ENCODE measurements at regions not wholly inside any gene's neighbourhood (a gene's known extent, or its start where the extent isn't known, plus 50 kb on each side); places are given as distances from the start of the nearest gene placed in this dataset.

DNA sequence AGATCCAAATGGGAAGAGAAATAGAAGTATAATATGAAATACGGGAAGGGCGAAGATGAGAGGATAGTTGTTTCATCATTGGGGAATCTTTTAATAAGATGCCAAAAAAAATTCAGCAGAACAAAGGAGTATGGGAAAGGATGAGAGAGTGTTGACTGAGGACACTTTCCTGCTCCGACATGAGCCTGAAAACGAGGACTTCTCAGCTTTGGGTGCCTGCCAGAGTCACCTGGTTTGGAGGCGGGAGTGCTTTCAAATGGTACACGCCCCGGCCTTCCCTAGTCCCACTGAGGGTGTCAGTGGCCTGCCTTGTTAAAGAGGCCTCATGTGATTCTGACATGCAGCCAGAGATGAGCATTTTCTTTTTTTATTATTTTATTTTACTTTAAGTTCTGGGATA, 250.9 kb downstream of the ANKRD60 start:
- Histone ChIP-seq H3K14ac (ENCODE audit: insufficient read length) (no peak overlapping the region), H2BK12ac (ENCODE audit: low read depth, low read length) (no peak overlapping the region), H3K23ac (ENCODE audit: insufficient read length) (no peak overlapping the region), H4K20me1 (replicated peaks in 1 of 2; ENCODE audit: control insufficient read depth in 1 of 2, insufficient read depth in 2 of 2, low read length in 2 of 2) (no peaks in the 10 kb centered on the region), H4K5ac (ENCODE audit: insufficient read length, low read depth, low read length) (no peak overlapping the region), H3K4ac (replicated peaks; ENCODE audit: insufficient read length, low read depth, low read length) (no peak overlapping the region), H3K23me2 (ENCODE audit: low read depth, low read length) (peaks cover 5% of the 10 kb centered on the region; the same call in 1 of the 2 replicates), H3K18ac (ENCODE audit: extremely low read depth, low read length) (no peak overlapping the region), H2AFZ (ENCODE audit: low read length) (no peak overlapping the region), H3K27ac (ENCODE audit: low read depth, low read length) (no peak overlapping the region), H3K36me3 (ENCODE audit: control insufficient read depth in 2 of 4, insufficient read depth in 4 of 4, low read length in 3 of 4) (no peaks in the 10 kb centered on the region), H3K79me2 (ENCODE audit: control insufficient read depth in 1 of 2, insufficient read depth in 2 of 2, low read length in 2 of 2) (no peaks in the 10 kb centered on the region), H2BK5ac (ENCODE audit: low read depth, low read length) (no peak overlapping the region), H3K4me3 (ENCODE audit: extremely low read depth in 1 of 4, insufficient read depth in 2 of 4, low read depth in 3 of 4, low read length in 4 of 4) (no peak overlapping the region), H2BK15ac (ENCODE audit: low read length) (no peak overlapping the region), H3K9ac (replicated peaks in 1 of 4; ENCODE audit: extremely low read depth in 1 of 4, low read depth in 3 of 4, low read length in 3 of 4) (no peak overlapping the region), H3K4me2 (ENCODE audit: insufficient read depth in 1 of 2, low read depth in 2 of 2, low read length in 2 of 2) (no peak overlapping the region), H4K8ac (ENCODE audit: extremely low read depth, insufficient read depth, low read length) (no peak overlapping the region), H3K56ac (replicated peaks; ENCODE audit: insufficient read length, low read depth, low read length) (no peak overlapping the region), H2BK120ac (replicated peaks; ENCODE audit: low read depth, low read length) (no peak overlapping the region), H3K27me3 (replicated peaks in 1 of 4; ENCODE audit: control insufficient read depth in 3 of 4, extremely low read depth in 1 of 4, insufficient read depth in 3 of 4, low read length in 3 of 4) (0 out of 7 replicates have a peak, but pooled peaks cover 0 to 3% (median 0%) of the 10 kb centered on the region in 4 experiments), H4K91ac (replicated peaks; ENCODE audit: insufficient read length, low read length) (no peak overlapping the region), H3K79me1 (ENCODE audit: low read depth, low read length) (no peaks in the 10 kb centered on the region), H2AK5ac (ENCODE audit: low read depth, low read length) (no peak overlapping the region), H3K4me1 (replicated peaks in 1 of 4; ENCODE audit: control insufficient read depth in 3 of 4, insufficient read depth in 4 of 4, low read length in 3 of 4) (peaks cover 0 to 2% (median 0%) of the 10 kb centered on the region in 4 experiments; a peak in 1 of 7 replicates), H2BK20ac (ENCODE audit: low read length) (no peak overlapping the region), H3K9me3 (ENCODE audit: insufficient read depth in 2 of 2, low read depth in 1 of 2, low read length in 1 of 2) (no peaks in the 10 kb centered on the region)
- POLR2A ChIA-PET (ENCODE audit: partially characterized antibody), result no interaction called here
- 87% methylated on average over 7 of the region's 7 CpGs; no CpG with 5 or more reads in 1 of the 2 experiments for WGBS, 2 experiments (ENCODE audit: extremely low coverage in 1 of 2, insufficient coverage in 1 of 2, insufficient read length in 1 of 2, insufficient replicate concordance in 2 of 2, low coverage in 1 of 2, low lambda C conversion rate in 2 of 2, missing lambda C conversion rate in 1 of 2)
- CTCF ChIA-PET (ENCODE audit: partially characterized antibody), result no interaction called here
- DNase-seq (ENCODE audit: low read depth in 1 of 2, low spot score in 2 of 2) (no peak), FAIRE-seq (no peak)
- TF ChIP-seq RBBP5 (IDR thresholded peaks at IDR 0.05; ENCODE audit: borderline replicate concordance, low read depth, low read length), result no peak
- TF ChIP-seq ASH2L (IDR thresholded peaks at IDR 0.05; ENCODE audit: low read length), result no peak
- no peak for TF ChIP-seq CTBP2 (IDR thresholded peaks at IDR 0.05; ENCODE audit: borderline replicate concordance, insufficient read depth, insufficient read length, low read length)
- TF ChIP-seq TEAD4 (IDR thresholded peaks at IDR 0.05; ENCODE audit: low read depth, low read length), result no peak
- TF ChIP-seq NANOG (IDR thresholded peaks at IDR 0.05; ENCODE audit: insufficient read depth, low read depth, low read length, poor library complexity, severe bottlenecking), result no peak
- TF ChIP-seq SIRT6 (IDR thresholded peaks at IDR 0.05; ENCODE audit: low read length), result no peak
- TF ChIP-seq, protein P1, sequence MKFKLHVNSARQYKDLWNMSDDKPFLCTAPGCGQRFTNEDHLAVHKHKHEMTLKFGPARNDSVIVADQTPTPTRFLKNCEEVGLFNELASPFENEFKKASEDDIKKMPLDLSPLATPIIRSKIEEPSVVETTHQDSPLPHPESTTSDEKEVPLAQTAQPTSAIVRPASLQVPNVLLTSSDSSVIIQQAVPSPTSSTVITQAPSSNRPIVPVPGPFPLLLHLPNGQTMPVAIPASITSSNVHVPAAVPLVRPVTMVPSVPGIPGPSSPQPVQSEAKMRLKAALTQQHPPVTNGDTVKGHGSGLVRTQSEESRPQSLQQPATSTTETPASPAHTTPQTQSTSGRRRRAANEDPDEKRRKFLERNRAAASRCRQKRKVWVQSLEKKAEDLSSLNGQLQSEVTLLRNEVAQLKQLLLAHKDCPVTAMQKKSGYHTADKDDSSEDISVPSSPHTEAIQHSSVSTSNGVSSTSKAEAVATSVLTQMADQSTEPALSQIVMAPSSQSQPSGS (IDR thresholded peaks at IDR 0.05; ENCODE audit: low read length), result no peak
- no peak for TF ChIP-seq EZH2 (IDR thresholded peaks at IDR 0.05; ENCODE audit: low read depth, low read length, severe bottlenecking)
- no peak for TF ChIP-seq BRCA1 (IDR thresholded peaks at IDR 0.05; ENCODE audit: low read depth, low read length)
- TF ChIP-seq, protein P2, sequence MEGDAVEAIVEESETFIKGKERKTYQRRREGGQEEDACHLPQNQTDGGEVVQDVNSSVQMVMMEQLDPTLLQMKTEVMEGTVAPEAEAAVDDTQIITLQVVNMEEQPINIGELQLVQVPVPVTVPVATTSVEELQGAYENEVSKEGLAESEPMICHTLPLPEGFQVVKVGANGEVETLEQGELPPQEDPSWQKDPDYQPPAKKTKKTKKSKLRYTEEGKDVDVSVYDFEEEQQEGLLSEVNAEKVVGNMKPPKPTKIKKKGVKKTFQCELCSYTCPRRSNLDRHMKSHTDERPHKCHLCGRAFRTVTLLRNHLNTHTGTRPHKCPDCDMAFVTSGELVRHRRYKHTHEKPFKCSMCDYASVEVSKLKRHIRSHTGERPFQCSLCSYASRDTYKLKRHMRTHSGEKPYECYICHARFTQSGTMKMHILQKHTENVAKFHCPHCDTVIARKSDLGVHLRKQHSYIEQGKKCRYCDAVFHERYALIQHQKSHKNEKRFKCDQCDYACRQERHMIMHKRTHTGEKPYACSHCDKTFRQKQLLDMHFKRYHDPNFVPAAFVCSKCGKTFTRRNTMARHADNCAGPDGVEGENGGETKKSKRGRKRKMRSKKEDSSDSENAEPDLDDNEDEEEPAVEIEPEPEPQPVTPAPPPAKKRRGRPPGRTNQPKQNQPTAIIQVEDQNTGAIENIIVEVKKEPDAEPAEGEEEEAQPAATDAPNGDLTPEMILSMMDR (IDR thresholded peaks at IDR 0.05; ENCODE audit: control extremely low read depth in 1 of 3, insufficient read depth in 1 of 3, low read depth in 1 of 3, low read length in 3 of 3), result no peak

Data from H1 (cell line).